ENCODE measurements at regions not wholly inside any gene's neighbourhood (a gene's known extent, or its start where the extent isn't known, plus 50 kb on each side); places are given as distances from the start of the nearest gene placed in this dataset.

DNA sequence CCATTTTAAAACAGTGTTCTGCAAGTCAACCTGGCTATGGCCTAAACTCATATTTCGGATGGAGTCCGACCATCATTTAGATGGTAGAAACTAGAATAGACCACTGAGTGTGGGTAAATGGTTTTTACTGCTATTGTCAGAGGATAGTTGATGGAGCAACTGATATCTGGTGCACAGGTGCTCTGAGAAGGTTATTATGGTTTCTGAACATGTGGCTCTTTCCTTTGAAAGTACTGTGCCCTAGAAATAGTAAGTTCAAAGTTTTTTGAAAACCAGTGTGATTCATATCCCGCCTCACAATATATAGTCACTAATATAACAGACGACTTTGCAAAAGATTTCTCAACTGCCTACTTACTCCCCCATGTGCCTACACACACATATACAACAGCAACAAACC is 64.4 kb upstream of the BTG1 start:
- no peak for TF ChIP-seq RARB (CRISPR knock-in tag; IDR thresholded peaks at IDR 0.05)
- no peak for TF ChIP-seq SNAI2 (CRISPR knock-in tag; IDR thresholded peaks at IDR 0.05)
- no peak for TF ChIP-seq ISL1 (CRISPR knock-in tag; IDR thresholded peaks at IDR 0.05)
- TF ChIP-seq POU6F1 (CRISPR knock-in tag; IDR thresholded peaks at IDR 0.05; ENCODE audit: borderline replicate concordance, low read depth): no peak
- no peak for ATAC-seq

DNA sequence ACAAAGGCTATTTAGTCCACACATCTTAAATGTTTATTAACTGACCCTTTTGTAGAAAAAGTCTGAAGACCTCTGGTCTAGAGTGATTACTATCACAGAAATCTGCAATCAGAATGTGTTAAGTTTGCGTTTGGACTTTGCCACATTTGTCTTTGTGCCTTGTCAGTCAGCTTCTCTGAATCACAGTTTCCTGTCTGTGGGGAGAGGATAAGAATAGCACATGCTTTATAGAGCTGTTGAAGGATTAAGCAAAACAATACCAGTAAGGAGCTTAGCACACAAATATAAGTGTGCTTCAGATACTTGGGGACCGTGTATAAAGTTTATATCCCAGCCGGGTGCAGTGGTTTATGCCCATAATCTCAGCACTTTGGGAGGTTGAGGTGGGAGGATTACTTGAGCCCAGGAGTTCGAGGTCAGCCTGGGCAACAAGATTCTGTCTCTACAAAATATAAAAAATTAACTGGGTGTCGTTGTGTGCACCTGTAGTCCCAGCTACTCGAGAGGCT is 63.0 kb upstream of the BTG1 start:
- TF ChIP-seq, protein P1, sequence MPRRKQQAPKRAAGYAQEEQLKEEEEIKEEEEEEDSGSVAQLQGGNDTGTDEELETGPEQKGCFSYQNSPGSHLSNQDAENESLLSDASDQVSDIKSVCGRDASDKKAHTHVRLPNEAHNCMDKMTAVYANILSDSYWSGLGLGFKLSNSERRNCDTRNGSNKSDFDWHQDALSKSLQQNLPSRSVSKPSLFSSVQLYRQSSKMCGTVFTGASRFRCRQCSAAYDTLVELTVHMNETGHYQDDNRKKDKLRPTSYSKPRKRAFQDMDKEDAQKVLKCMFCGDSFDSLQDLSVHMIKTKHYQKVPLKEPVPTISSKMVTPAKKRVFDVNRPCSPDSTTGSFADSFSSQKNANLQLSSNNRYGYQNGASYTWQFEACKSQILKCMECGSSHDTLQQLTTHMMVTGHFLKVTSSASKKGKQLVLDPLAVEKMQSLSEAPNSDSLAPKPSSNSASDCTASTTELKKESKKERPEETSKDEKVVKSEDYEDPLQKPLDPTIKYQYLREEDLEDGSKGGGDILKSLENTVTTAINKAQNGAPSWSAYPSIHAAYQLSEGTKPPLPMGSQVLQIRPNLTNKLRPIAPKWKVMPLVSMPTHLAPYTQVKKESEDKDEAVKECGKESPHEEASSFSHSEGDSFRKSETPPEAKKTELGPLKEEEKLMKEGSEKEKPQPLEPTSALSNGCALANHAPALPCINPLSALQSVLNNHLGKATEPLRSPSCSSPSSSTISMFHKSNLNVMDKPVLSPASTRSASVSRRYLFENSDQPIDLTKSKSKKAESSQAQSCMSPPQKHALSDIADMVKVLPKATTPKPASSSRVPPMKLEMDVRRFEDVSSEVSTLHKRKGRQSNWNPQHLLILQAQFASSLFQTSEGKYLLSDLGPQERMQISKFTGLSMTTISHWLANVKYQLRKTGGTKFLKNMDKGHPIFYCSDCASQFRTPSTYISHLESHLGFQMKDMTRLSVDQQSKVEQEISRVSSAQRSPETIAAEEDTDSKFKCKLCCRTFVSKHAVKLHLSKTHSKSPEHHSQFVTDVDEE (CRISPR knock-in tag; IDR thresholded peaks at IDR 0.05): no peak
- TF ChIP-seq BACH2 (CRISPR knock-in tag; IDR thresholded peaks at IDR 0.05; ENCODE audit: borderline replicate concordance) (no peak), ZFP3 (CRISPR knock-in tag; IDR thresholded peaks at IDR 0.05) (no peak)
- no peak for ATAC-seq

- TF ChIP-seq CSDC2 (CRISPR knock-in tag; IDR thresholded peaks at IDR 0.05): no peak
- no peak for TF ChIP-seq ZFP3 (CRISPR knock-in tag; IDR thresholded peaks at IDR 0.05)
- no peak for TF ChIP-seq TCF4 (CRISPR knock-in tag; IDR thresholded peaks at IDR 0.05; ENCODE audit: borderline replicate concordance)
- TF ChIP-seq CSRNP3 (CRISPR knock-in tag; IDR thresholded peaks at IDR 0.05): no peak
- no peak for TF ChIP-seq POU6F1 (CRISPR knock-in tag; IDR thresholded peaks at IDR 0.05; ENCODE audit: borderline replicate concordance, low read depth)
- no peak for TF ChIP-seq ARNTL (CRISPR knock-in tag; IDR thresholded peaks at IDR 0.05; ENCODE audit: borderline replicate concordance, low read depth)
- TF ChIP-seq RARB (CRISPR knock-in tag; IDR thresholded peaks at IDR 0.05): no peak
- no peak for TF ChIP-seq BACH2 (CRISPR knock-in tag; IDR thresholded peaks at IDR 0.05; ENCODE audit: borderline replicate concordance)
- no peak for TF ChIP-seq ZC3H10 (CRISPR knock-in tag; IDR thresholded peaks at IDR 0.05)
- TF ChIP-seq ZNF565 (CRISPR knock-in tag; conservative IDR thresholded peaks at IDR 0.05; ENCODE audit: low read depth): no peak
- TF ChIP-seq ZNF70 (CRISPR knock-in tag; IDR thresholded peaks at IDR 0.05): no peak
- TF ChIP-seq TOX (CRISPR knock-in tag; IDR thresholded peaks at IDR 0.05; ENCODE audit: borderline replicate concordance): no peak
- TF ChIP-seq GLIS3 (CRISPR knock-in tag; IDR thresholded peaks at IDR 0.05): no peak
- ATAC-seq: no peak
Observed at GRCh38 chr12:92206596-92206995, 61.0 kb upstream of the BTG1 start.

- no peak for ATAC-seq
- TF ChIP-seq SNAI2 (CRISPR knock-in tag; IDR thresholded peaks at IDR 0.05) (no peak), ZC3H10 (CRISPR knock-in tag; IDR thresholded peaks at IDR 0.05) (no peak), ESRRG (CRISPR knock-in tag; IDR thresholded peaks at IDR 0.05) (no peak), ZNF70 (CRISPR knock-in tag; IDR thresholded peaks at IDR 0.05) (no peak), ZFP30 (CRISPR knock-in tag; IDR thresholded peaks at IDR 0.05) (no peak), OSR1 (CRISPR knock-in tag; IDR thresholded peaks at IDR 0.05) (no peak), TCF4 (CRISPR knock-in tag; IDR thresholded peaks at IDR 0.05; ENCODE audit: borderline replicate concordance) (no peak), BACH2 (CRISPR knock-in tag; IDR thresholded peaks at IDR 0.05; ENCODE audit: borderline replicate concordance) (no peak), ZFP3 (CRISPR knock-in tag; IDR thresholded peaks at IDR 0.05) (no peak), ARNTL (CRISPR knock-in tag; IDR thresholded peaks at IDR 0.05; ENCODE audit: borderline replicate concordance, low read depth) (no peak), RARB (CRISPR knock-in tag; IDR thresholded peaks at IDR 0.05) (no peak), CSDC2 (CRISPR knock-in tag; IDR thresholded peaks at IDR 0.05) (no peak), PPARA (CRISPR knock-in tag; IDR thresholded peaks at IDR 0.05; ENCODE audit: borderline replicate concordance) (no peak)
- TF ChIP-seq, protein P2, sequence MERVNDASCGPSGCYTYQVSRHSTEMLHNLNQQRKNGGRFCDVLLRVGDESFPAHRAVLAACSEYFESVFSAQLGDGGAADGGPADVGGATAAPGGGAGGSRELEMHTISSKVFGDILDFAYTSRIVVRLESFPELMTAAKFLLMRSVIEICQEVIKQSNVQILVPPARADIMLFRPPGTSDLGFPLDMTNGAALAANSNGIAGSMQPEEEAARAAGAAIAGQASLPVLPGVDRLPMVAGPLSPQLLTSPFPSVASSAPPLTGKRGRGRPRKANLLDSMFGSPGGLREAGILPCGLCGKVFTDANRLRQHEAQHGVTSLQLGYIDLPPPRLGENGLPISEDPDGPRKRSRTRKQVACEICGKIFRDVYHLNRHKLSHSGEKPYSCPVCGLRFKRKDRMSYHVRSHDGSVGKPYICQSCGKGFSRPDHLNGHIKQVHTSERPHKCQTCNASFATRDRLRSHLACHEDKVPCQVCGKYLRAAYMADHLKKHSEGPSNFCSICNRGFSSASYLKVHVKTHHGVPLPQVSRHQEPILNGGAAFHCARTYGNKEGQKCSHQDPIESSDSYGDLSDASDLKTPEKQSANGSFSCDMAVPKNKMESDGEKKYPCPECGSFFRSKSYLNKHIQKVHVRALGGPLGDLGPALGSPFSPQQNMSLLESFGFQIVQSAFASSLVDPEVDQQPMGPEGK (CRISPR knock-in tag; IDR thresholded peaks at IDR 0.05; ENCODE audit: borderline replicate concordance): no peak
- TF ChIP-seq, protein P3, sequence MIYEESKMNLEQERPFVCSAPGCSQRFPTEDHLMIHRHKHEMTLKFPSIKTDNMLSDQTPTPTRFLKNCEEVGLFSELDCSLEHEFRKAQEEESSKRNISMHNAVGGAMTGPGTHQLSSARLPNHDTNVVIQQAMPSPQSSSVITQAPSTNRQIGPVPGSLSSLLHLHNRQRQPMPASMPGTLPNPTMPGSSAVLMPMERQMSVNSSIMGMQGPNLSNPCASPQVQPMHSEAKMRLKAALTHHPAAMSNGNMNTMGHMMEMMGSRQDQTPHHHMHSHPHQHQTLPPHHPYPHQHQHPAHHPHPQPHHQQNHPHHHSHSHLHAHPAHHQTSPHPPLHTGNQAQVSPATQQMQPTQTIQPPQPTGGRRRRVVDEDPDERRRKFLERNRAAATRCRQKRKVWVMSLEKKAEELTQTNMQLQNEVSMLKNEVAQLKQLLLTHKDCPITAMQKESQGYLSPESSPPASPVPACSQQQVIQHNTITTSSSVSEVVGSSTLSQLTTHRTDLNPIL (CRISPR knock-in tag; IDR thresholded peaks at IDR 0.05; ENCODE audit: low read depth): no peak
- TF ChIP-seq, protein P1 (CRISPR knock-in tag; IDR thresholded peaks at IDR 0.05): no peak
Observed at GRCh38 chr12:92206011-92206410, 60.4 kb upstream of the BTG1 start.

Measured in SK-N-SH treated with all-trans-retinoic acid at 6 μM for 48 hours (cell line).